ENCODE measurements at regions not wholly inside any gene's neighbourhood (a gene's known extent, or its start where the extent isn't known, plus 50 kb on each side); places are given as distances from the start of the nearest gene placed in this dataset.

DNA sequence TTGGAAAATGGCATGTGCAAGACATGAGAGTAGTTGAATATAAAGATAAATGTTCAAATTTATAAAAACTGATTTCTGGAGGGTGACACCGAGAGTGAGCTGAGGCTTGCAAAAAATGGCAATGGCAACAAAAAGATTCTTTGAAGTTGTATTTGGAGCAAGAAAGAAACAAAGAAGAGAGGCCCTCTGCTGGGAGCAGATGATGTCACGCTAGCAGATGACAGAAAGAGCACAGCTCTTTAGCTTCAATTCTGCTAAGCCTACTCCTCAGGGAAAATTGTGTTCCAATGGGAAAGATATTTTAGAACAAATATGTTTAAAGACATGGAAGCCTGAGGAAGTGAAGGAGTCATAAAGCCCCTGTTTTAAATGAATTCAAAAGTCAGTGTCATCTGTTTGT lies 125.3 kb upstream of the NOX3 start:
- TF ChIP-seq, protein P1, sequence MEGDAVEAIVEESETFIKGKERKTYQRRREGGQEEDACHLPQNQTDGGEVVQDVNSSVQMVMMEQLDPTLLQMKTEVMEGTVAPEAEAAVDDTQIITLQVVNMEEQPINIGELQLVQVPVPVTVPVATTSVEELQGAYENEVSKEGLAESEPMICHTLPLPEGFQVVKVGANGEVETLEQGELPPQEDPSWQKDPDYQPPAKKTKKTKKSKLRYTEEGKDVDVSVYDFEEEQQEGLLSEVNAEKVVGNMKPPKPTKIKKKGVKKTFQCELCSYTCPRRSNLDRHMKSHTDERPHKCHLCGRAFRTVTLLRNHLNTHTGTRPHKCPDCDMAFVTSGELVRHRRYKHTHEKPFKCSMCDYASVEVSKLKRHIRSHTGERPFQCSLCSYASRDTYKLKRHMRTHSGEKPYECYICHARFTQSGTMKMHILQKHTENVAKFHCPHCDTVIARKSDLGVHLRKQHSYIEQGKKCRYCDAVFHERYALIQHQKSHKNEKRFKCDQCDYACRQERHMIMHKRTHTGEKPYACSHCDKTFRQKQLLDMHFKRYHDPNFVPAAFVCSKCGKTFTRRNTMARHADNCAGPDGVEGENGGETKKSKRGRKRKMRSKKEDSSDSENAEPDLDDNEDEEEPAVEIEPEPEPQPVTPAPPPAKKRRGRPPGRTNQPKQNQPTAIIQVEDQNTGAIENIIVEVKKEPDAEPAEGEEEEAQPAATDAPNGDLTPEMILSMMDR (optimal IDR thresholded peaks at IDR 0.05 in 1 of 3, IDR thresholded peaks at IDR 0.05 in 1 of 3, conservative IDR thresholded peaks at IDR 0.05 in 1 of 3; ENCODE audit: extremely low read depth in 1 of 3, insufficient read depth in 2 of 3, low read length in 3 of 3): peak in 1 of 3 experiments; percentile 4
- TF ChIP-seq EZH2 (IDR thresholded peaks at IDR 0.05; ENCODE audit: low read length): no peak

Data from keratinocyte (primary cell).